Keratinocyte (primary cell): ENCODE measurements at regions not wholly inside any gene's neighbourhood (a gene's known extent, or its start where the extent isn't known, plus 50 kb on each side); places are given as distances from the start of the nearest gene placed in this dataset.

Experiments
- DNase-seq: peaks from one replicate; pipeline ENCODE4 v3.0.0-alpha.2; 2011; ENCODE audit warnings: low read depth, missing footprints, low spot score
- FAIRE-seq: peaks from 2 replicates; lab custom pipeline; 2011; peaks lifted over from hg19 to GRCh38; lab: Jason Lieb, UNC
- H2AFZ ChIP-seq: 2 replicates; pipeline ENCODE4 v1.6.0; 2012; ENCODE audit warnings: low read length, control low read depth, inconsistent platforms; ENCODE audit not compliant: control insufficient read depth
- H3K27ac ChIP-seq: 2 replicates; pipeline ENCODE4 v1.5.1; 2011; ENCODE audit warnings: low read length; ENCODE audit not compliant: control insufficient read depth, insufficient read depth
- H3K27me3 ChIP-seq: 3 replicates; pipeline ENCODE4 v1.6.0; 2011; ENCODE audit warnings: low read length; ENCODE audit not compliant: control insufficient read depth, insufficient read depth; ENCODE audit errors: extremely low read depth
- H3K36me3 ChIP-seq, 2 experiments: 2 replicates in 1 of 2; 3 replicates in 1 of 2; pipeline ENCODE4 v1.5.1; 2011; ENCODE audit warnings: low read length in 2 of 2, mild to moderate bottlenecking in 1 of 2; ENCODE audit not compliant: control insufficient read depth in 2 of 2, insufficient read depth in 2 of 2; ENCODE audit errors: extremely low read depth in 1 of 2
- H3K4me1 ChIP-seq: 3 replicates; pipeline ENCODE4 v1.5.1; 2011; ENCODE audit warnings: low read length; ENCODE audit not compliant: control insufficient read depth, insufficient read depth; ENCODE audit errors: extremely low read depth
- H3K4me2 ChIP-seq: 3 replicates; pipeline ENCODE4 v1.6.0; 2011; ENCODE audit warnings: low read depth, low read length; ENCODE audit not compliant: control insufficient read depth, insufficient read depth; ENCODE audit errors: extremely low read depth
- H3K4me3 ChIP-seq, 3 experiments: fragments of 200-600 bp in 1 of 3; sonication (generic) in 1 of 3; 2 replicates in 2 of 3; 3 replicates in 1 of 3; pipeline ENCODE4 v1.5.1; 2011 to 2016; ENCODE audit warnings: low read length in 3 of 3, mild to moderate bottlenecking in 3 of 3, control low read depth in 2 of 3, inconsistent platforms in 1 of 3, low read depth in 1 of 3, mixed read lengths in 1 of 3, mixed run types in 1 of 3, moderate library complexity in 1 of 3; ENCODE audit not compliant: control insufficient read depth in 2 of 3, insufficient read depth in 2 of 3; ENCODE audit errors: extremely low read depth in 1 of 3
- H3K79me2 ChIP-seq: 2 replicates; pipeline ENCODE4 v1.6.0; 2012; ENCODE audit warnings: low read length; ENCODE audit not compliant: control insufficient read depth, insufficient read depth
- H3K9ac ChIP-seq: 3 replicates; pipeline ENCODE4 v1.6.0; 2011; ENCODE audit warnings: low read length; ENCODE audit not compliant: control insufficient read depth, insufficient read depth; ENCODE audit errors: extremely low read depth
- H3K9me1 ChIP-seq: 3 replicates; pipeline ENCODE4 v1.6.0; 2011; ENCODE audit warnings: low read length; ENCODE audit not compliant: control insufficient read depth, insufficient read depth; ENCODE audit errors: extremely low read depth
- H3K9me3 ChIP-seq: 2 replicates; pipeline ENCODE4 v1.5.1; 2012; ENCODE audit warnings: low read depth, low read length; ENCODE audit not compliant: control insufficient read depth
- H4K20me1 ChIP-seq: 3 replicates; pipeline ENCODE4 v1.6.0; 2011; ENCODE audit warnings: low read length; ENCODE audit not compliant: control insufficient read depth, insufficient read depth; ENCODE audit errors: extremely low read depth
- EZH2 ChIP-seq: IDR thresholded peaks from one replicate; pipeline ENCODE4 v1.6.1; 2012; ENCODE audit warnings: inconsistent platforms, mild to moderate bottlenecking, low read length, moderate library complexity
- dilution Hi-C: fragments of 300-500 bp; cut with MboI; formaldehyde crosslinking; loops from one replicate; pipeline ENCODE4 v1.7.0; 2020; ENCODE audit warnings: low sequenced_read_pairs; ENCODE audit not compliant: extremely low pct_ligation_motif_present
- TF ChIP-seq, protein P1 (sequence below), 3 experiments: IDR thresholded peaks in 1 of 3; conservative IDR thresholded peaks in 1 of 3; optimal IDR thresholded peaks in 1 of 3; 2 replicates in 2 of 3; 3 replicates in 1 of 3; pipeline versions ENCODE3 to v1.5.1; 2011; ENCODE audit warnings: low read length in 3 of 3, mild to moderate bottlenecking in 3 of 3, moderate library complexity in 2 of 3, control low read depth in 1 of 3, inconsistent platforms in 1 of 3; ENCODE audit not compliant: insufficient read depth in 2 of 3; ENCODE audit errors: extremely low read depth in 1 of 3

DNA sequence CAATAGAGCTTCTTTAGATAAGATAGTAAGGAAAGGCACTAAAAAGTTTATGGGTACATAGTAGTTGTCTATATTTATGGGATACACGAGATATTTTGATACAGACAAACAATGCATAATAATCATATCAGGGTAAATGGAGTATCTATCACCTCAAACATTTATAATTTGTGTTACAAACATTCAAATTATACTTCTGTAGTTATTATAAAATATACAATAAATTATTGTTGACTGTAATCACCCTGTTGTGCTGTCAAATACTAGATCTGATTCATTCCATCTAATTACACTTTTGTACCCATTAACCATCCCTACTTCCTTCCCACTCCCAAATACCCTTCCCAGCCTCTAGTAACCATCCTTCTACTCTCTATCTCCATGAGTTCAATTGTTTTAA is 179.7 kb downstream of the FOXG1 start:
- DNase-seq (no peak), FAIRE-seq (no peak)

DNA sequence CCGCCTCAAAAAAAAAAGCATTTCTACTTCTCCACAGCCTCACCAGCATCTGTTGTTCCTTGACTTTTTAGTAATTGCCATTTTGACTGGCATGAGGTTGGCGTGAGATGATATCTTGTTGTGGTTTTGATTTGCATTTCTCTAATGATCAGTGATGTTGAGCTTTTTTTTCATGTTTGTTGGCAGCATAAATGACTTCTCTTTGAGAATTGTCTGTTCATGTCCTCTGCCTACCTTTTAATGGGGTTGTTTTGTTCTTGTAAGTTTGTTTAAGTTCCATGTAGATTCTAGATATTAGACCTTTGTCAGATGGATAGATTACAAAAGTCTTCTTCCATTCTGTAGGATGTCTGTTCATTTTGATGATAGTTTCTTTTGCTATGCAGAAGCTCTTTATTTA is 182.9 kb downstream of the FOXG1 start:
- no peak overlapping the region for H3K27ac ChIP-seq
- H3K4me1 ChIP-seq, result no peaks in the 10 kb centered on the region
- H3K4me2 ChIP-seq, result no peak overlapping the region
- H3K9ac ChIP-seq, result no peak overlapping the region
- H3K27me3 ChIP-seq, result no peaks in the 10 kb centered on the region
- TF ChIP-seq EZH2, result no peak
- TF ChIP-seq, protein P1, sequence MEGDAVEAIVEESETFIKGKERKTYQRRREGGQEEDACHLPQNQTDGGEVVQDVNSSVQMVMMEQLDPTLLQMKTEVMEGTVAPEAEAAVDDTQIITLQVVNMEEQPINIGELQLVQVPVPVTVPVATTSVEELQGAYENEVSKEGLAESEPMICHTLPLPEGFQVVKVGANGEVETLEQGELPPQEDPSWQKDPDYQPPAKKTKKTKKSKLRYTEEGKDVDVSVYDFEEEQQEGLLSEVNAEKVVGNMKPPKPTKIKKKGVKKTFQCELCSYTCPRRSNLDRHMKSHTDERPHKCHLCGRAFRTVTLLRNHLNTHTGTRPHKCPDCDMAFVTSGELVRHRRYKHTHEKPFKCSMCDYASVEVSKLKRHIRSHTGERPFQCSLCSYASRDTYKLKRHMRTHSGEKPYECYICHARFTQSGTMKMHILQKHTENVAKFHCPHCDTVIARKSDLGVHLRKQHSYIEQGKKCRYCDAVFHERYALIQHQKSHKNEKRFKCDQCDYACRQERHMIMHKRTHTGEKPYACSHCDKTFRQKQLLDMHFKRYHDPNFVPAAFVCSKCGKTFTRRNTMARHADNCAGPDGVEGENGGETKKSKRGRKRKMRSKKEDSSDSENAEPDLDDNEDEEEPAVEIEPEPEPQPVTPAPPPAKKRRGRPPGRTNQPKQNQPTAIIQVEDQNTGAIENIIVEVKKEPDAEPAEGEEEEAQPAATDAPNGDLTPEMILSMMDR (optimal IDR thresholded peaks at IDR 0.05 in 1 of 3, IDR thresholded peaks at IDR 0.05 in 1 of 3, conservative IDR thresholded peaks at IDR 0.05 in 1 of 3; ENCODE audit: extremely low read depth in 1 of 3, insufficient read depth in 2 of 3, low read length in 3 of 3), result no peak
- H3K9me1 ChIP-seq, result no peaks in the 10 kb centered on the region
- DNase-seq (no peak), FAIRE-seq (no peak)
- dilution Hi-C loops, result no loop called here
- no peaks in the 10 kb centered on the region for H3K9me3 ChIP-seq
- H3K79me2 ChIP-seq, result no peaks in the 10 kb centered on the region
- H3K36me3 ChIP-seq, result no peaks in the 10 kb centered on the region
- H3K4me3 ChIP-seq, result no peak overlapping the region
- no peaks in the 10 kb centered on the region for H4K20me1 ChIP-seq
- H2AFZ ChIP-seq, result no peak overlapping the region

More for the DNA sequence above, 179.7 kb downstream of the FOXG1 start:
- H3K27ac ChIP-seq, result no peak overlapping the region
- no peak for TF ChIP-seq EZH2
- TF ChIP-seq, protein P1 (optimal IDR thresholded peaks at IDR 0.05 in 1 of 3, IDR thresholded peaks at IDR 0.05 in 1 of 3, conservative IDR thresholded peaks at IDR 0.05 in 1 of 3; ENCODE audit: extremely low read depth in 1 of 3, insufficient read depth in 2 of 3, low read length in 3 of 3), result no peak
- H3K9me1 ChIP-seq, result no peaks in the 10 kb centered on the region
- no peak overlapping the region for H3K9ac ChIP-seq
- no peaks in the 10 kb centered on the region for H3K27me3 ChIP-seq
- H4K20me1 ChIP-seq, result no peaks in the 10 kb centered on the region
- H3K4me3 ChIP-seq, result no peak overlapping the region
- no peak overlapping the region for H2AFZ ChIP-seq
- no peaks in the 10 kb centered on the region for H3K4me1 ChIP-seq
- H3K9me3 ChIP-seq, result no peaks in the 10 kb centered on the region
- dilution Hi-C loops, result no loop called here
- H3K4me2 ChIP-seq, result no peak overlapping the region
- no peaks in the 10 kb centered on the region for H3K79me2 ChIP-seq
- no peaks in the 10 kb centered on the region for H3K36me3 ChIP-seq
